Smooth muscle cell (in vitro differentiated cells): ENCODE measurements at regions not wholly inside any gene's neighbourhood (a gene's known extent, or its start where the extent isn't known, plus 50 kb on each side); places are given as distances from the start of the nearest gene placed in this dataset.
"Not testable (repeated sequence)": the region's sequence is repeated elsewhere in the genome, so short reads cannot be mapped to it uniquely, and the experiment has no call there.

Experiments used
- DNase-seq: peaks from one replicate; lab custom pipeline; 2025; ENCODE audit not compliant: unreplicated experiment; lab: John Stamatoyannopoulos, UW
- H2AFZ ChIP-seq: fragments of 200-600 bp; sonication (generic); 2 replicates; pipeline ENCODE4 v1.6.0; 2016; ENCODE audit warnings: antibody characterized with exemption, low read depth, mild to moderate bottlenecking
- H3F3A ChIP-seq: fragments of 200-600 bp; sonication (generic); 2 replicates; pipeline ENCODE4 v1.6.0; 2017; ENCODE audit warnings: antibody characterized with exemption, low read depth
- H3K27ac ChIP-seq: fragments of 200-600 bp; sonication (generic); 2 replicates; pipeline ENCODE4 v1.5.1; 2016; ENCODE audit warnings: low read depth, mild to moderate bottlenecking
- H3K27me3 ChIP-seq: fragments of 200-600 bp; sonication (generic); 2 replicates; pipeline ENCODE4 v1.6.1; 2016; ENCODE audit warnings: low read depth, mild to moderate bottlenecking
- H3K36me3 ChIP-seq: fragments of 200-600 bp; sonication (generic); 2 replicates; pipeline ENCODE4 v1.5.1; 2016; ENCODE audit warnings: low read depth
- H3K4me1 ChIP-seq: fragments of 200-600 bp; sonication (generic); 2 replicates; pipeline ENCODE4 v1.5.1; 2016; ENCODE audit warnings: low read depth
- H3K4me2 ChIP-seq: fragments of 200-600 bp; sonication (generic); 2 replicates; pipeline ENCODE4 v1.6.0; 2016; ENCODE audit warnings: mild to moderate bottlenecking
- H3K4me3 ChIP-seq: fragments of 200-600 bp; sonication (generic); 2 replicates; pipeline ENCODE4 v1.5.1; 2016; ENCODE audit warnings: mild to moderate bottlenecking
- H3K79me2 ChIP-seq: fragments of 200-600 bp; sonication (generic); 2 replicates; pipeline ENCODE4 v1.6.0; 2016; ENCODE audit warnings: low read depth, mild to moderate bottlenecking
- H3K9ac ChIP-seq: fragments of 200-600 bp; sonication (generic); 2 replicates; pipeline ENCODE4 v1.6.0; 2016; ENCODE audit warnings: low read depth
- H3K9me3 ChIP-seq: fragments of 200-600 bp; sonication (generic); replicated peaks from 2 replicates; pipeline ENCODE4 v1.5.1; 2016; ENCODE audit warnings: low read depth
- H4K20me1 ChIP-seq: fragments of 200-600 bp; sonication (generic); 2 replicates; pipeline ENCODE4 v1.6.0; 2016; ENCODE audit warnings: low read depth
- WGBS: methylation state at CpG from one replicate; pipeline ENCODE4 v1.1.7; 2016; ENCODE audit warnings: low lambda C conversion rate; 5-methylcytosine and 5-hydroxymethylcytosine counted together

- WGBS: 45% methylated on average over 3 of the region's 3 CpGs
- H3K79me2 ChIP-seq, DNase-seq, H2AFZ ChIP-seq, H3K36me3 ChIP-seq, H3K4me3 ChIP-seq, H3K27me3 ChIP-seq, H4K20me1 ChIP-seq, H3K9ac ChIP-seq, H3K4me1 ChIP-seq, H3K27ac ChIP-seq, H3K4me2 ChIP-seq, H3F3A ChIP-seq: not testable (repeated sequence)
- H3K9me3 ChIP-seq: peaks cover 20% of the 10 kb centered on the region
These were observed 133.5 kb upstream of the TPTE start for GRCh38 chr21:10387692-10388450.

DNA sequence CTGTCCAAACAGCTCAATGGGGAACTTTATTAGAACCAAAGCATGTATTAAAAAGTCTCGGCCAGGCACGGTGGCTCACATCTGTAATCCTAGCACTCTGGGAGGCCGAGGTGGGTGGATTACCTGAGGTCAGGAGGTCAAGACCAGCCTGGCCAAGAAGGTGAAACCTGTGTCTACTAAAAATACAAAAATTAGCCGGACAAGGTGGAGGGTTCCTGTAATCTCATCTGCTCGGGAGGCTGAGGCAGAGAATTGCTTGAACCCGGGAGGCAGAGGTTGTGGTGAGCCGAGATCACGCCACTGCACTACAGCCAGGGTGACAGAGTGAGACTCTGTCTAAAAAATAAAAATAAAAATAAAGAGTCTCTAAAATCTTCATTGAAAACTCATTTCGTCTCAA, 132.8 kb upstream of the TPTE start:
- 65% methylated on average over 9 of the region's 9 CpGs for WGBS
- H3K27me3 ChIP-seq, H3K4me3 ChIP-seq, H3F3A ChIP-seq, H3K36me3 ChIP-seq, H3K79me2 ChIP-seq, H3K4me2 ChIP-seq, H3K27ac ChIP-seq, H3K9ac ChIP-seq, H4K20me1 ChIP-seq, DNase-seq, H2AFZ ChIP-seq, H3K4me1 ChIP-seq: not testable (repeated sequence)
- H3K9me3 ChIP-seq: peaks cover 20% of the 10 kb centered on the region

GRCh38 chr21:10392301-10392700, 129.1 kb upstream of the TPTE start:
- H3K9me3 ChIP-seq: peaks cover 14% of the 10 kb centered on the region
- H3K36me3 ChIP-seq, H3K9ac ChIP-seq, H4K20me1 ChIP-seq, H3K4me1 ChIP-seq, H3F3A ChIP-seq, H3K4me2 ChIP-seq, H3K79me2 ChIP-seq, H3K4me3 ChIP-seq, H2AFZ ChIP-seq, H3K27ac ChIP-seq, H3K27me3 ChIP-seq, DNase-seq: not testable (repeated sequence)
- 18% methylated on average over 1 of the region's 1 CpG for WGBS

DNA sequence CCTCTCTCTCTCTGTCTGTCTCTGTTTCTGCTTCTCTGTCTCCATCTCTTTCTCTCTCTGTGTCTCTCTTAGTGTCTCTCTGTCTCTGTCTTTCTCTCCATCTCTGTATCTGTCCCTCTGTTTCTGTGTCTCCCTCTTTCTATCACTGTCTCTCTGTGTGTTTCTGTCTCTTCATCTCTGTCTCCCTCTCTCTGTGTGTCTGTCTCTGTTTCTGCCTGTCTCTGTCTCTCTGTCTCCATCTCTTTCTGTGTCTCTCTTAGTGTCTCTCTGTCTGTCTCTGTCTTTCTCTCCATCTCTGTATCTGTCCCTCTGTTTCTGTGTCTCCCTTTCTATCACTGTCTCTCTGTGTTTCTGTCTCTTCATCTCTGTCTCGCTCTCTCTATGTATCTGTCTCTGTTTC, 125.4 kb upstream of the TPTE start:
- not testable (repeated sequence) for H3K27ac ChIP-seq, DNase-seq, H3K9ac ChIP-seq, H3K79me2 ChIP-seq, H3K4me2 ChIP-seq, H3F3A ChIP-seq, H2AFZ ChIP-seq, H3K27me3 ChIP-seq, H3K36me3 ChIP-seq, H3K4me1 ChIP-seq, H3K4me3 ChIP-seq, H4K20me1 ChIP-seq
- 64% methylated on average over 1 of the region's 1 CpG for WGBS
- H3K9me3 ChIP-seq: peaks cover 10% of the 10 kb centered on the region

- DNase-seq, H3K27me3 ChIP-seq: not testable (repeated sequence)
These were observed 123.9 kb upstream of the TPTE start for GRCh38 chr21:10397495-10397915.

GRCh38 chr21:10398692-10399489, 122.5 kb upstream of the TPTE start:
- H2AFZ ChIP-seq, H3K79me2 ChIP-seq, H4K20me1 ChIP-seq, H3F3A ChIP-seq, H3K36me3 ChIP-seq, H3K9ac ChIP-seq, H3K4me1 ChIP-seq, H3K27ac ChIP-seq, DNase-seq, H3K27me3 ChIP-seq, H3K4me2 ChIP-seq, H3K4me3 ChIP-seq: not testable (repeated sequence)
- 83% methylated on average over 8 of the region's 10 CpGs for WGBS
- peaks cover 24% of the 10 kb centered on the region for H3K9me3 ChIP-seq

More at GRCh38 chr21:10397495-10397915, 123.9 kb upstream of the TPTE start:
- not testable (repeated sequence) for H3K36me3 ChIP-seq, H2AFZ ChIP-seq, H4K20me1 ChIP-seq, H3F3A ChIP-seq, H3K9ac ChIP-seq, H3K27ac ChIP-seq, H3K79me2 ChIP-seq, H3K4me3 ChIP-seq, H3K4me1 ChIP-seq, H3K4me2 ChIP-seq
- peaks cover 17% of the 10 kb centered on the region for H3K9me3 ChIP-seq
- WGBS: 67% methylated on average over 13 of the region's 13 CpGs

DNA sequence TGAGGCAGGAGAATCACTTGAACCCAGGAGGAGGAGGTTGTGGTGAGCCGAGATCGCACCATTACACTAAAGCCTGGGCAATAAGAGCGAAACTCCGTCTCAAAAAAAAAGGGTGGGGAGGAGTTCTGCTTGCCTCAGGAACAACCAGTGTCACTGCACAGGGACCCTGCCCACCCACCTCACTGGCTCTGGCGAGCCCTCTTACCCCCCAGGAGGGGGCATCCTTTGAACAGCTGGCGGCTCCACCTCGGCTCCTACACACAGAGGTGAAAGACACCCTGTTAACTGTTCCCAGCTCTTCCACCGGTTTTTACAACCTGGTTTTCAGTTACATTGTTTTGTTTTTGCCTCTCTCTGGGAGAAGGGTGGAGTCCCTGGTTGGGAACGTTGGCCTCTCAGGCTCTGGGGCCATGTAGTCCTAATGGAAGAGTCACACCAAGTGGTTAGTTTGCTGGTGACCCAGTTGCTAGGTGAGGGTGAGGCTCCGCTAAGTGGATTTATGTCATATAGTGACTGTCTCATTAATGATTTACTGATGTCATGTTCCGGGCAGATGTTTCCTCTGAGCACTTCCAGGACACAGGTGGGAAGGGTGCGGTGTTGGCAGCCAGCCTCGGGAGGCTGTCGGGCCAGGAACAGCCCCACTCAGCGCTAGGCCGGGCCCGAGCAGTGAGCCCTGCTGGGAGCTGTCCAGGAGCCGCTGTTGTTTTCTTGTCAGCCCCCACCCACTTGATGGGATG, 120.6 kb upstream of the TPTE start:
- H3K79me2 ChIP-seq, H3K4me1 ChIP-seq, H3K27ac ChIP-seq, H4K20me1 ChIP-seq, H3F3A ChIP-seq, H3K36me3 ChIP-seq, H3K9ac ChIP-seq, DNase-seq, H3K4me2 ChIP-seq, H2AFZ ChIP-seq, H3K27me3 ChIP-seq, H3K4me3 ChIP-seq: not testable (repeated sequence)
- WGBS: 78% methylated on average over 18 of the region's 18 CpGs
- peaks cover 24% of the 10 kb centered on the region for H3K9me3 ChIP-seq

- not testable (repeated sequence) for H3K9ac ChIP-seq, H3K4me1 ChIP-seq, H3K79me2 ChIP-seq, H3K4me2 ChIP-seq, H3K36me3 ChIP-seq, H3K27me3 ChIP-seq, H3K27ac ChIP-seq, H2AFZ ChIP-seq, DNase-seq, H3K4me3 ChIP-seq, H3F3A ChIP-seq, H4K20me1 ChIP-seq
- 69% methylated on average over 5 of the region's 5 CpGs for WGBS
- H3K9me3 ChIP-seq: peaks cover 24% of the 10 kb centered on the region
These were observed 118.9 kb upstream of the TPTE start for GRCh38 chr21:10402461-10402860.
